SK-N-SH (cell line): ENCODE measurements at regions not wholly inside any gene's neighbourhood (a gene's known extent, or its start where the extent isn't known, plus 50 kb on each side); places are given as distances from the start of the nearest gene placed in this dataset.

Experiments used
- CTCF ChIA-PET: fragments of 300-600, 350-600 bp; formaldehyde crosslinking; extraction: SDS; loops from one replicate; lab custom pipeline; 2021; lab: Yijun Ruan, JAX
- POLR2A ChIA-PET: fragments of 350-600 bp; sonication (Branson Sonifier 250); formaldehyde crosslinking; extraction: SDS; loops from one replicate; lab custom pipeline; 2020; ENCODE audit warnings: antibody characterized with exemption, inconsistent platforms; lab: Yijun Ruan, JAX
- DNase-seq: peaks from one replicate; pipeline ENCODE4 v3.0.0; 2012
- H2AFZ ChIP-seq: fragments of 200-600 bp; sonication (generic); 2 replicates; pipeline ENCODE4 v1.8.1; 2016; ENCODE audit warnings: antibody characterized with exemption, mild to moderate bottlenecking, low read depth
- H3F3A ChIP-seq: fragments of 200-600 bp; sonication (generic); replicated peaks from 2 replicates; pipeline ENCODE3; 2016; ENCODE audit warnings: antibody characterized with exemption, mild to moderate bottlenecking; ENCODE audit not compliant: insufficient read depth
- H3K27ac ChIP-seq, 2 experiments: fragments of 200-500 bp in 1 of 2; fragments of 200-600 bp in 1 of 2; sonication (Bioruptor generic) in 1 of 2; sonication (generic), shearing (Covaris generic) in 1 of 2; 2 replicates each; pipeline versions ENCODE4 v1.5.1 to v1.6.1; 2014 to 2016; ENCODE audit warnings: low read depth in 2 of 2, inconsistent platforms in 1 of 2, low read length in 1 of 2, mild to moderate bottlenecking in 1 of 2, mixed read lengths in 1 of 2
- H3K27me3 ChIP-seq: fragments of 200-600 bp; sonication (generic), shearing (Covaris generic); 2 replicates; pipeline ENCODE4 v1.6.1; 2016; ENCODE audit warnings: mixed run types; ENCODE audit not compliant: insufficient read depth
- H3K36me3 ChIP-seq, 2 experiments: fragments of 200-500 bp in 1 of 2; fragments of 200-600 bp in 1 of 2; sonication (Bioruptor generic) in 1 of 2; sonication (generic) in 1 of 2; replicated peaks in 1 of 2; 2 replicates each; pipeline versions ENCODE3 to v1.5.1; 2014 to 2016; ENCODE audit warnings: low read length in 1 of 2, mild to moderate bottlenecking in 1 of 2; ENCODE audit not compliant: insufficient read depth in 2 of 2, control insufficient read depth in 1 of 2
- H3K4me1 ChIP-seq, 2 experiments: fragments of 200-500 bp in 1 of 2; fragments of 200-600 bp in 1 of 2; sonication (Bioruptor generic) in 1 of 2; sonication (generic), shearing (Covaris generic) in 1 of 2; 2 replicates each; pipeline versions ENCODE4 v1.5.1 to v1.6.1; 2014 to 2016; ENCODE audit warnings: low read depth in 1 of 2, low read length in 1 of 2, mixed run types in 1 of 2; ENCODE audit not compliant: insufficient read depth in 2 of 2, control insufficient read depth in 1 of 2
- H3K4me2 ChIP-seq: fragments of 200-600 bp; sonication (generic), shearing (Covaris generic); 2 replicates; pipeline ENCODE4 v1.6.1; 2017; ENCODE audit warnings: mixed run types
- H3K4me3 ChIP-seq, 2 experiments: fragments of 200-500 bp in 1 of 2; fragments of 200-600 bp in 1 of 2; sonication (Bioruptor generic) in 1 of 2; sonication (generic), shearing (Covaris generic) in 1 of 2; 2 replicates each; pipeline versions ENCODE4 v1.5.1 to v1.8.1; 2014 to 2016; ENCODE audit warnings: low read depth in 2 of 2, inconsistent platforms in 1 of 2, low read length in 1 of 2, mild to moderate bottlenecking in 1 of 2, mixed read lengths in 1 of 2, moderate library complexity in 1 of 2
- H3K79me2 ChIP-seq: fragments of 200-600 bp; sonication (generic); 2 replicates; pipeline ENCODE4 v1.8.1; 2017; ENCODE audit warnings: mild to moderate bottlenecking; ENCODE audit not compliant: insufficient read depth
- H3K9ac ChIP-seq: fragments of 200-600 bp; sonication (generic); 2 replicates; pipeline ENCODE4 v1.6.1; 2017; ENCODE audit warnings: mixed run types
- H3K9me2 ChIP-seq: fragments of 200-600 bp; sonication (generic); 2 replicates; pipeline ENCODE4 v1.6.1; 2017; ENCODE audit warnings: mixed run types
- H3K9me3 ChIP-seq: fragments of 200-600 bp; sonication (generic); 2 replicates; pipeline ENCODE4 v1.6.1; 2017; ENCODE audit warnings: mixed run types, mild to moderate bottlenecking, moderate library complexity
- H4K20me1 ChIP-seq: fragments of 200-600 bp; sonication (generic); 2 replicates; pipeline ENCODE4 v1.6.1; 2017; ENCODE audit warnings: mild to moderate bottlenecking, mixed run types; ENCODE audit not compliant: insufficient read depth
- ELF1 ChIP-seq: IDR thresholded peaks from 2 replicates; pipeline ENCODE4 v1.4.0; 2012
- EP300 ChIP-seq, 2 experiments: IDR thresholded peaks; 2 replicates each; pipeline versions ENCODE4 v1.4.0 to v1.6.1; 2012; ENCODE audit warnings: borderline replicate concordance in 1 of 2, low read depth in 1 of 2, low read length in 1 of 2
- EZH2phosphoT487 ChIP-seq: fragments of 200-600 bp; sonication (generic); IDR thresholded peaks from 2 replicates; pipeline ENCODE4 v1.6.1; 2017; ENCODE audit warnings: low read depth, mixed run types, mild to moderate bottlenecking, antibody characterized with exemption, moderate library complexity, borderline replicate concordance
- FOSL2 ChIP-seq: IDR thresholded peaks from 2 replicates; pipeline ENCODE4 v1.4.0; 2012; ENCODE audit warnings: low read depth, mild to moderate bottlenecking, moderate library complexity, borderline replicate concordance
- FOXM1 ChIP-seq: IDR thresholded peaks from 2 replicates; pipeline ENCODE4 v1.4.0; 2012; ENCODE audit warnings: low read depth, mild to moderate bottlenecking
- GABPA ChIP-seq: IDR thresholded peaks from 2 replicates; pipeline ENCODE4 v1.4.0; 2012; ENCODE audit warnings: low read depth, mild to moderate bottlenecking
- MEF2A ChIP-seq: IDR thresholded peaks from 2 replicates; pipeline ENCODE4 v1.4.0; 2012; ENCODE audit warnings: low read depth, borderline replicate concordance
- NFIC ChIP-seq: IDR thresholded peaks from 2 replicates; pipeline ENCODE4 v1.4.0; 2012; ENCODE audit warnings: borderline replicate concordance
- NRF1 ChIP-seq: IDR thresholded peaks from 2 replicates; pipeline ENCODE4 v1.6.1; 2012; ENCODE audit warnings: low read depth, mild to moderate bottlenecking, low read length
- RAD21 ChIP-seq: IDR thresholded peaks from 2 replicates; pipeline ENCODE4 v1.6.1; 2012; ENCODE audit warnings: mild to moderate bottlenecking, low read length
- REST ChIP-seq: IDR thresholded peaks from 2 replicates; pipeline ENCODE4 v1.6.1; 2012; ENCODE audit warnings: mild to moderate bottlenecking, low read depth, low read length, moderate library complexity
- RFX5 ChIP-seq: IDR thresholded peaks from 2 replicates; pipeline ENCODE4 v1.6.1; 2012; ENCODE audit warnings: mild to moderate bottlenecking, improper control_type of control experiment, low read length
- RXRA ChIP-seq: IDR thresholded peaks from 2 replicates; pipeline ENCODE4 v1.4.0; 2012; ENCODE audit warnings: low read depth, mild to moderate bottlenecking, borderline replicate concordance
- TAF1 ChIP-seq: IDR thresholded peaks from 2 replicates; pipeline ENCODE4 v1.6.1; 2012; ENCODE audit warnings: low read depth, mild to moderate bottlenecking, low read length, moderate library complexity, borderline replicate concordance
- TCF12 ChIP-seq: IDR thresholded peaks from 2 replicates; pipeline ENCODE4 v1.4.0; 2012
- TEAD4 ChIP-seq: IDR thresholded peaks from 2 replicates; pipeline ENCODE4 v1.4.0; 2012; ENCODE audit warnings: mild to moderate bottlenecking, borderline replicate concordance; ENCODE audit not compliant: insufficient read depth
- YY1 ChIP-seq: IDR thresholded peaks from 2 replicates; pipeline ENCODE4 v1.4.0; 2012; ENCODE audit warnings: low read depth, mild to moderate bottlenecking
- WGBS: methylation state at CpG from one replicate; pipeline ENCODE4 v1.1.6; 2017; ENCODE audit warnings: low lambda C conversion rate; 5-methylcytosine and 5-hydroxymethylcytosine counted together
- TF ChIP-seq, protein P1 (sequence below): IDR thresholded peaks from 2 replicates; pipeline ENCODE4 v1.4.0; 2012; ENCODE audit warnings: low read depth, borderline replicate concordance
- TF ChIP-seq, protein P2 (sequence below): fragments of 150-350 bp; IDR thresholded peaks from 2 replicates; pipeline ENCODE4 v1.6.1; 2016; ENCODE audit warnings: mild to moderate bottlenecking, low read depth, low read length
- TF ChIP-seq, protein P3 (sequence below): IDR thresholded peaks from 2 replicates; pipeline ENCODE4 v1.4.0; 2012; ENCODE audit warnings: low read depth, borderline replicate concordance

DNA sequence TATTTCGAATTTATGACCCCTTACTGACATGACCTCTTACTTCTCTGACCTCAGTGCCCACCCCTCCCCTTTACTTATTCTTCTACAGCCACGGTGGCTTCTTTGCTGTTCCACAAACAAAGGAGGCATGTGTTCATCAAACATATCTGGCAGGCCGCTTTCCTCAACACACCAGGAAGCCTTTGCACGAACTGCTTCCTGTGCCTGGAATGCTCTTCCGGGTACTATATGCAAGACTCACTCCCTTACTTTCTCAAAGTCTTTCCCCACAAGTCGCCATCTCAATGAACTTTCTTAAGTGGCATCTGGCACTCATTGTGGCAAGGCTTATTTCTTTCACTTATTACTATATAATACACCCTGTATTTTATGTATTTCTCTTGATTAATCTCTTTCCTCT is 351.5 kb upstream of the DDX53 start (continued):
- TF ChIP-seq, protein P1, sequence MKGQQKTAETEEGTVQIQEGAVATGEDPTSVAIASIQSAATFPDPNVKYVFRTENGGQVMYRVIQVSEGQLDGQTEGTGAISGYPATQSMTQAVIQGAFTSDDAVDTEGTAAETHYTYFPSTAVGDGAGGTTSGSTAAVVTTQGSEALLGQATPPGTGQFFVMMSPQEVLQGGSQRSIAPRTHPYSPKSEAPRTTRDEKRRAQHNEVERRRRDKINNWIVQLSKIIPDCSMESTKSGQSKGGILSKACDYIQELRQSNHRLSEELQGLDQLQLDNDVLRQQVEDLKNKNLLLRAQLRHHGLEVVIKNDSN: no peak
- no peak for TF ChIP-seq EP300 (IDR thresholded peaks at IDR 0.05; ENCODE audit: borderline replicate concordance in 1 of 2, low read depth in 1 of 2, low read length in 1 of 2)
- TF ChIP-seq, all 33 proteins: peak for 0

DNA sequence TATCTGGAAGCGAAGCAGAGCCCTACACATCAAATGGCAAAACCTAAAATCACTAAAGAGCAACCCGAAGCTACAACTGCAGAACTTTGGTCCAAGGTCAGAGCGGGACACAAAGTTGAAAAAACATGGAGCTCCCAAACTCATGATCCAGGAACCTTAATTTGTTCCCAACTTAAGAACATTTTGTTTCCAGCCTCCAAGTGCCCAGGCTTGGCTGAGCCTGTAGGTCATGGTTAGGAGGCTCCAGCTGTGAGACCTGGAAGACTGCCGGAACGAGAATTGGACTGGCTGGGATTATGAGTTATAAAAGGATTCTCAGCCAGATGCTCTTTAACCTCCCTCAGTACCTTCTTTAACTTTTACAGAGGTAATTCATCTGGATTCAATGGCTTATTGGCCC is 349.1 kb upstream of the DDX53 start:
- TF ChIP-seq GABPA (no peak), EP300 (IDR thresholded peaks at IDR 0.05; ENCODE audit: borderline replicate concordance in 1 of 2, low read depth in 1 of 2, low read length in 1 of 2) (no peak), TCF12 (no peak), RAD21 (no peak), RXRA (no peak), FOXM1 (no peak), REST (no peak), MEF2A (no peak), FOSL2 (no peak), NFIC (no peak), NRF1 (no peak), TEAD4 (no peak), TAF1 (no peak), RFX5 (no peak), EZH2phosphoT487 (no peak), ELF1 (no peak), YY1 (no peak)
- TF ChIP-seq, protein P2, sequence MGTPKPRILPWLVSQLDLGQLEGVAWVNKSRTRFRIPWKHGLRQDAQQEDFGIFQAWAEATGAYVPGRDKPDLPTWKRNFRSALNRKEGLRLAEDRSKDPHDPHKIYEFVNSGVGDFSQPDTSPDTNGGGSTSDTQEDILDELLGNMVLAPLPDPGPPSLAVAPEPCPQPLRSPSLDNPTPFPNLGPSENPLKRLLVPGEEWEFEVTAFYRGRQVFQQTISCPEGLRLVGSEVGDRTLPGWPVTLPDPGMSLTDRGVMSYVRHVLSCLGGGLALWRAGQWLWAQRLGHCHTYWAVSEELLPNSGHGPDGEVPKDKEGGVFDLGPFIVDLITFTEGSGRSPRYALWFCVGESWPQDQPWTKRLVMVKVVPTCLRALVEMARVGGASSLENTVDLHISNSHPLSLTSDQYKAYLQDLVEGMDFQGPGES: no peak
- TF ChIP-seq, protein P1: no peak
- TF ChIP-seq, protein P3, sequence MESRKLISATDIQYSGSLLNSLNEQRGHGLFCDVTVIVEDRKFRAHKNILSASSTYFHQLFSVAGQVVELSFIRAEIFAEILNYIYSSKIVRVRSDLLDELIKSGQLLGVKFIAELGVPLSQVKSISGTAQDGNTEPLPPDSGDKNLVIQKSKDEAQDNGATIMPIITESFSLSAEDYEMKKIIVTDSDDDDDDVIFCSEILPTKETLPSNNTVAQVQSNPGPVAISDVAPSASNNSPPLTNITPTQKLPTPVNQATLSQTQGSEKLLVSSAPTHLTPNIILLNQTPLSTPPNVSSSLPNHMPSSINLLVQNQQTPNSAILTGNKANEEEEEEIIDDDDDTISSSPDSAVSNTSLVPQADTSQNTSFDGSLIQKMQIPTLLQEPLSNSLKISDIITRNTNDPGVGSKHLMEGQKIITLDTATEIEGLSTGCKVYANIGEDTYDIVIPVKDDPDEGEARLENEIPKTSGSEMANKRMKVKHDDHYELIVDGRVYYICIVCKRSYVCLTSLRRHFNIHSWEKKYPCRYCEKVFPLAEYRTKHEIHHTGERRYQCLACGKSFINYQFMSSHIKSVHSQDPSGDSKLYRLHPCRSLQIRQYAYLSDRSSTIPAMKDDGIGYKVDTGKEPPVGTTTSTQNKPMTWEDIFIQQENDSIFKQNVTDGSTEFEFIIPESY: no peak
- ChIA-PET CTCF (no interaction called here), POLR2A (no interaction called here)
- 14% methylated on average over 5 of the region's 5 CpGs for WGBS
- Histone ChIP-seq H3K4me2 (no peak overlapping the region), H3K36me3 (no peaks in the 10 kb centered on the region), H2AFZ (no peak overlapping the region), H3K9ac (no peak overlapping the region), H3K79me2 (no peaks in the 10 kb centered on the region), H3K4me1 (no peaks in the 10 kb centered on the region; a peak in 1 of 4 replicates), H3K9me2 (no peaks in the 10 kb centered on the region), H3K27me3 (no peaks in the 10 kb centered on the region), H3K9me3 (no peaks in the 10 kb centered on the region), H3F3A (no peaks in the 10 kb centered on the region), H4K20me1 (no peaks in the 10 kb centered on the region), H3K4me3 (no peak overlapping the region), H3K27ac (no peak overlapping the region)
- DNase-seq: no peak
